ENCODE measurements at regions not wholly inside any gene's neighbourhood (a gene's known extent, or its start where the extent isn't known, plus 50 kb on each side); places are given as distances from the start of the nearest gene placed in this dataset.

DNA sequence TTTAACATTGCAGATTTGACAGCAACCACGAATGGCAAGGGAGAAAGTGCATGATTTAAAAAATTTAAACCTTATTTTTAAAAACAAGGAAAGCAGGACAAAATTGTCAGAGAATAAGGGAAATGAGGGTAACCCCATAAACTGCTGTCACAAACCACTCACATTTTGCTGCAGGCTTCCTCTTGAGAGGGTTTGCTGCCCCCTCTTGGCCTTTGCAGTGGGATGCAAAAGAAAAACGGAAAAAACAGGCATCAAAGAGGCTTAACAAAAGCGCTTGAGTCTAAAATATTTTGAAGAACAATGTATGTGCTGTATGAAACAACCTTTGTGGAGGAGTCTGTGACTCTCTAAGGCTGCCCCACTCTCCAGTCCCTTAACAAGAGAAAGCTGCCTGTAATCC, 91.6 kb downstream of the TMX3 start:
- DNase-seq, result peak; percentile 70

DNA sequence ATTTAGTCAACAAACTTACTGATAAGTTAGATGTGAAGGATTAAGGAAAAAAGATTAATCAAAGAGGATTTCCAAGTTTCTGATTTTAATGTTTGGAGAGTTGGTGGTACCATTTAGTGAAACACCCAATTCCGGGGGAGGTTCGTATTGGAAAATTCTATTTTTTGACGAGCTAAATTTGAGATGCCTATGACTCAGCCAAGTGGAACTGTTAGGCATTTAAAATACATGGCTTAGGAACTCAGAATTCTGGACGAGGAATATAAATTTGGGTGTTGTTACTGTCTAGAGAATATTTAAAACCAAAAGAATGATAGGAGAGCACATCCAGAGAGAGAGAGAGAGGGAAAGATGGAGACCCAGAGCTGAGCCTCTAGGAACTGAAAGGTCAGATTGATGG, 103.6 kb downstream of the TMX3 start:
- no peak for DNase-seq

DNA sequence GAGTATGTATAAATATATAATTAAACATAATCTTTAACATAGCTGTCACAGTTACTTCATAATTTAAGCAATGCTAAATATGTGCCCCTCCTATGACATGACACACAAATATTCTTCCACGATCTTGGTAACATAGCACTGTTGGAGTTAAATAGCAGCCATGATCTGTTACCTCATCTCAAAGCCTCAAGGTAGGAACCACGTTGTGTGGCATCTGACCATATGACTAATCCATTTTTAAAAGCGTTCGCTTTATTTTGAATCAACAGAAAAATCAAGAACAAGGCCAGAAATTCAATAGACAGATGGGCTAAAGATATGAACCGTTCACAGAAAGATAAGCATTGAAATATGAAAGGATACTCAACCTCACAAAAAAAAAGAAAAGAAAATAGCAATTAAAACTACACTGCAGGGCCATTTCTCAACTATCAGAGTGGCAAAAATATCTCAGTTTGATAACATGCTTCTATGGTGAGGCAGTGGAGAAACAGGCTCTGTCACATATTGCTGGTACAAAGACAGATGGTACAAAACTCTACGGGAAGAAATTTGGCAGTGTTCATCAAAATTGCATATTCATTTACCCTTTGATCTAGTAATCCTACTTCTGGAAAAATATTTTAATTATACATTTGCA, 105.9 kb downstream of the TMX3 start:
- no peak for DNase-seq

DNA sequence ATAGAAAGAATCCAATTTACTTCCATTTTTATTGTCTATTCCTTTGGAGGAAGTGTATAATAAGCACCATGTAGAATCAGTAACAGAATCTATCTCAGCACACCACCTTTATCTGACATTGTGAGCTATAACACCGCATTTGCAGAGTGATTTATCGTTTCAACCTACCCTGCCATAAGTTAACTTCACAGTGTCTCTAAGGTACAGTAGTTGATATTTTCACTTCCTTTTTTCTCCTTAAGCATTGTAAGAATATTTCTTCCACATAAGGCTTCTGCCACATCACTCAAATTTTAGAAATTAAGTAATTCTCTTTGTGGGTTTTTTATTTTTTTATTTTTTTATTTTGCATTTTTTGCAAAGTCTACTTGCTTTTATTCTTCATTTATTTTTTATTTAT, 107.1 kb downstream of the TMX3 start:
- DNase-seq, result no peak

DNA sequence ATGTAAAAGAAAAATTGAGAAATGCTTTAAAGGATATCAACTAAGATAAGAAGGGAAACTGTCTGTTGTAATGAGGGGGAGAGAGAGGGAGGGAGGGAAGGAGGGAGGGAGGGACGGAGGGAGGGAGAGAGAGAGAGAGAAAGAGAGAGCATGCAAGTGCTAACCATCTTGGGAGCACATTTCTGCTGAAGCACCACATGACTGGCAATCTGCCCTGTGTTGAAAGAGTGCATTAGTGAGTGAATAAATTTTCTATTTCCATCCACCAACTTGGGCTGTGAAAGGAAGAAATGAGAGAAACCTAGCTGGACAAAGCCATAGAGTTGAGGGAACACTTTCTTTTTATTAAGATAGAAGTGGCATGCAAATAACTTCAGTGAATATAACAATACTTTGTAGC, 110.7 kb downstream of the TMX3 start:
- DNase-seq, result no peak

DNA sequence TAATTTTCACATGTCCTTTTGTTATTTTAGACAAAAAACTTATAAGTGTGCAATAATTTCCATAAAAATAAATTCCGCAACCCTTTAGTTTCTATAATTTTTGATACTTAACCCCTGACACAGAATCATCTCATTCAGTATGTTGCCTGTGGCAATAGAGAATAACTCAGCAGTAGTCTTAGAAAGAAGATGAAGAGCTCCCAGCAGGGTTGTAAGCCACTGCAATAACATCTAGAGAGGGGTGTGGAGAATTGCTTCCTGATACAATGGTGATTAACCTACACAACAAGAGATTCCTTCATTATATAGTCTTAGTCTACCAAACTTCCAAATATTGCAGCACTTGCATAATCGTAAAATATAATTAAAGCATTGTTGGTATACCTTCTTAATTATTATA, 118.9 kb downstream of the TMX3 start:
- DNase-seq, result no peak

DNA sequence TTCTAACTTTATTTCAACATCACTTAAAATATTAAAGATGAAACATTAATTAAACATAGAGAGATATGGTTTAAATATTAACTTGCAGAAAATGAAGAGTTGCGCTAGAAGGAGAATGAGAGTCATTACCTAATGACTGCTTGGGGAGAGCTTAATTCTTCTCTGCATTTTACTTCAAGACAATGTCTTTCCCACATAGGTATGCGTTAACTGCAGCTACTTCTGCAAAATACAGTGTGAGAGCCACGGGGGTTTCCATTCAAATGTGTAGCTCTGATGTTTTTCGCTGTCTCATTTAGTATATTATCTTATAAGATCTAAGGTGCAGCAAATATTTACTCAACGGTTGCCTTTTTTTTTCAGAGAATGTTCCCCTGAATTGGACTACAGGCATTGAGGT, 126.7 kb downstream of the TMX3 start:
- no peak for DNase-seq

DNA sequence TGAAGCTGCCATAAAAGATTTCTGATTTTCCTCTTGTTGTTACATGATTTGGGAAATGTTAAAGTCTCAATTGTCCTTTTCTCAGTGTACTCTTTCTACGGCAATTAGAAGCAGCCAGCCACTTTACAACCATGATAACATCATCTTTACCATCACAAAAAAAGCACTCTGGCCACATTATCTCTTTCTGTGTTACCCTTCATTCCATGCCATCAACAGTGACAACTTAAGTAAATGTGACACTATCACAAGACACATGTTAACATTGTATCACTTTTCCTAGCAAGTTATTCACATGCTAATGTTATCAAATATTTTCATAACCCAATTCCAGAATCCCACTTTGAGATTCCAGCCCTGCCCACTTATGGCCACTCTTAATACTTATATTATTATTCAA, 131.2 kb downstream of the TMX3 start:
- no peak for DNase-seq

DNA sequence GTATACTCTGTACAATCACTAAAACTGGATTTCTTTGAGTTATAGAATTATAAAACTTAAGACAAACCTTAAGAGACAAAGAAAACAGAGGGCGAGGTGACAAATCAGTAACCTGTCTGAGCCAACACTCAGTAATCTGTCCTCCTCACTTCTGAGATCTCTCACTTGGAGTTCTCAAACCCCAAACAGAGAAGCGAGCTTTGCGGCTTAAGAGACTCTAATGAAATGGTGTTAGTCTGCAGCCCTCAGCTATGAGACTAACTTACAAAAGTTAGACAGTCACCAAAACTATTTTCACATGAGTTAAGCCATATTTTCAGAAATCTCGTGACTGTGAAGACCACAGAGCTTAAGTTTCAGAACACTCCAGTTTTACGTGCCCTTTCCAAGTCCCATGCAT, 140.6 kb downstream of the TMX3 start:
- DNase-seq, result no peak

DNA sequence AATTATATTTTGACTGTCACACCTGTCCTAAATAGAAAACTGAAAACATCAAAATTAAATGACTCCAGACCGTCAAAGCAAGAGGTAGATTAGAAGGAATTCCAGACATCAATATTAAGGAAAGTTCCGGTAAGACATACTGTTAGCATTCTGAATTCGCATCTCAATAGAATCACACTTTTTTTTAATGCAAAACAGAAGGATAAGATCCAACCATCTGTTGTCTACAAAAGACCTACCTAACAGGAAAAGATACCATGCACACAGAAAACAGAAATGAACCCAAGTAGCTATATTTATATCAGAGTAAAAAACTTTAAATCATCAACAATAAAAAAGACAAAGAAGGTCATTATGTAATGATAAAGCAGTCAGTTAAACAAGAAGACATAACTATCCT, 145.0 kb downstream of the TMX3 start:
- DNase-seq, result no peak

DNA sequence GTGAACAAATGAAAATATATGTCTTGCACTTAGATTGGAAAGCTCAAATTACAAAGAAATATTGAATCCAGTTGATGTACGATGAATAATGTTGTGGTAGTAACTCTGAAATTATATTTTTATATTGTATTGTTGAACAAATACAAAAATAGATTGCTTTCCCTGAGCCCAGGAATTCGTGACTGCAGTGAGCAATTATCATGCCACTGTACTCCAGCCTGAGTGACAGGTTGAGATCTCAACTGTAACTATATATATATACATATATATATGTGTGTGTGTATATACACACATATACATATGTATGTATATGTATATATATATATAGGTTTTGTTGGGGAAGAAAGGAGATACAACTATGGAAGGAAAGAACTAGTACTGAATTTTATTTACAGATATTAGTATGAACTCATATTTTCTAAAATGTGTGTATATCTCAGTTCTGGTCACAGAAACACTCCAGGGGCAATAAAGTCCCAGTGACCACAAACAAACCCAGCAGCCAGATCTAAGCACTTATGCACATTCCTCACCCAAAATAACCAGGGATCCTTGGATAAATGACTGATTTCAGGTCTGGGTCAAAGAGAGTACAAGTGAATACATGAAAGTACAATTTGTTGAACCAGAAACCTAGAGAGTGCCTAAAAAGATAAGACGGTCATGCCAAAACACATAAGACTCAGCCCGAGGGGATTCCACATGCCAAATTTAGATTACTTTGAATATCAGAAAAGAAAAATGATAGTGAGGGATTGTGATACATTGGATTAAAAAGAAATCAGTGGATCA, 146.3 kb downstream of the TMX3 start:
- no peak for DNase-seq

DNA sequence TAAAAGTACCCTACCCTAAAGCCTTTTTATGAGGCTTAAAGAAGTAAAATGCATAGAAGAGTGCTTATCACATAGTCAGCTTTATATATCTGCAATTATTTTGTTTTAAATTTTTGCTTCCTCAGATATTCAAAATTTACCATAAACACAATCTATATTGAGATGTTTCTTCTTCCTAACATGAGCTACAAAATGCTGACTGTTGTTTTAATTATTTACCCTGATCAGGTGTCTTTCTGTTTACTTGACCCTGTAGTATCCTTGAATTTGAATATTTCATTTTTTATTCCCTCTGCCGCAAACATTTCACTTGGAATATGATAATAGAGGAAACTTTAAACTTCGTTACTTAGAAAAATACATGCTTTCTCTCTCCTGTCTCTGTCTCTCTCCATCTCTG, 147.9 kb downstream of the TMX3 start:
- no peak for DNase-seq

DNA sequence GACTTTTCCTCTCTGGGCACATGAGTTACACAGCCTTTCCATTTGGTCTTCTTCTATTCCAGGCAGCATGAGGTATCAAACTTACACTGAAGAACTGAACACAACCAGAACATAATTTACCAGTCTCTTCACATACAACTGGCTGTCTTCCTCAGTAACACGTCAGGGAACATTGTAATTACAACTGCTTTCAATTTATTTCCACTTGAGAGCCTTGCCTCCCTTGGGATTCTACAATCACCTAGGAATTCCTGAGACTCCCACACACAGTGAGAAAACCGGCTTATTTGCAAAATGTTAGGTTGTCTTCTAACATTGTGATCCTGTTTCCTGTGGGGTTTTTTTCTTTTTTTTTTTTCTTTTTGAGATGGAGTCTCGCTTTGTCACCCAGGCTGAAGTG, 149.9 kb downstream of the TMX3 start:
- DNase-seq, result peak; percentile 51

DNA sequence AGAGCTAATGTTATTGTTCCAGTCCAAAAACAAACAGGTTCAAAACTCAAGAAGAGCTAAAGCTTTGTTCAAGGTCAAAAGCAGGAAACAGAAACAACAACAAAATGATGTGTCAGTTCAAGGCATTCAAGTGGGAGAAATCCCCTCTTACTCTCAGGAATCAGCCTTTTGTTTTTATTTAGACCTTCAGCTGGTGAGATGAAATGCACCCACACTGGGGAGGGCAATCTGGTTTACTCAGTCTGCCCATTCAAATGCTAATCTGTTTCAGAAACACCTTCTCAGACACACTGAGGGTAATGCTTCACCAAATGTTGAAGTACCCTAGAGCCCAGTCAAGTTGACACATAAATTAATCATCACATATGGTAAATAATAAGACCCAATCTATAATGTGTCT, 150.6 kb downstream of the TMX3 start:
- peak; percentile 83 for DNase-seq

DNA sequence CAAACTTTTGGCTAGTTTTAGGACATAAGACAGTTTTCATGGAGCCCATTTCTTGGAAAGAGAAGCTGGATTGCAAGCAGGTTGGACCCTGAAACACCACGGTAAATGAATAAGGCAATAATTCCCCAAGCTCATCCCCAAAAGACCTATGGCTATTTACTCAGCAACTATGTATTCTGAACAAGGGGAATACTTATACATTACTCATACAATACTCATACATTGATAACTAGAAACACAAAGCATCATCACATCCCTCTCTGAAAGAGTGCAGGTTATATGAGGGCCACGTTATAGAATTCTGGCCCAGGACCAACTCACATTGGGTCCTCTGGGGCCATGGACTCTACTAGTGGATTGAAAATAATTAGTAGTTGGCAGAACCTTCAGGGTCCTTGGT, 154.8 kb downstream of the TMX3 start:
- no peak for DNase-seq

DNA sequence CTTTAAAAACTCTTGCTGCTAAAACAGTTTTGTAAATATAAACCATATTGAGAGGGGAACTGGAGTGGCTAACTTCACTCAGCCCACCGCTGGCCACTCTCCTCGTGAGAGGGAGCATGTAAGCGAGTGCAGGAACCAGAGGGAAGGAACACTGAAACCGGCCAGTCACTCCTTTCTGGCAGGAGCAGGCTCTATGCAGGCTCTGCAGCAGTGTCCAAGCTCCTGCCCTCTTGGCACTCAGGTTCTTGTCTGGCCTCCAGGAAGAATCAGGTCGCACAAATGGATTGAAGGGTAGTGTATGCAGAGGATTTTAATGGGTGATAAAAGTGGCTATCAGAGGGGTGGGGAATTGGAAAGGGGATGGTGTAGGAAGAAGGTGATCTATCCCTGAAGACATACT, 157.7 kb downstream of the TMX3 start:
- DNase-seq, result no peak

DNA sequence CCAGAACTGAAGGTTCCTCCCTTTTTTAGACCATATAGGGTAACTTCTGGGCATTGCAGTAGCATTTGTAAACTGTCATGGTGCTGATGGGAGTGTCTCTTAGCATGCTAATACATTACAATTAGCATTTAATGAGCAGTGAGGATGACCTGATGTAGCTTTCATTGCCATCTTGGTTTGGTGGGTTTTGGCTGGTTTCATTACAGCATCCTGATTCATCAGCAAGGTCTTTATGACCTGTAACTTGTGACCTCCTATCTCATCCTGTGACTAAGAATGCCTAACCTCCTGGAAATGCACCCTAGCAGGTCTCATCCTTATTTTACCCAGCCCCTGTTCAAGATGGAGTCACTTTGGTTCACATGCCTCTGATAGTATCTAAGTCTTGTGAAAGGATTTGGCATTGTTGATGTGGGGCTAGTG, 159.0 kb downstream of the TMX3 start:
- no peak for DNase-seq

DNA sequence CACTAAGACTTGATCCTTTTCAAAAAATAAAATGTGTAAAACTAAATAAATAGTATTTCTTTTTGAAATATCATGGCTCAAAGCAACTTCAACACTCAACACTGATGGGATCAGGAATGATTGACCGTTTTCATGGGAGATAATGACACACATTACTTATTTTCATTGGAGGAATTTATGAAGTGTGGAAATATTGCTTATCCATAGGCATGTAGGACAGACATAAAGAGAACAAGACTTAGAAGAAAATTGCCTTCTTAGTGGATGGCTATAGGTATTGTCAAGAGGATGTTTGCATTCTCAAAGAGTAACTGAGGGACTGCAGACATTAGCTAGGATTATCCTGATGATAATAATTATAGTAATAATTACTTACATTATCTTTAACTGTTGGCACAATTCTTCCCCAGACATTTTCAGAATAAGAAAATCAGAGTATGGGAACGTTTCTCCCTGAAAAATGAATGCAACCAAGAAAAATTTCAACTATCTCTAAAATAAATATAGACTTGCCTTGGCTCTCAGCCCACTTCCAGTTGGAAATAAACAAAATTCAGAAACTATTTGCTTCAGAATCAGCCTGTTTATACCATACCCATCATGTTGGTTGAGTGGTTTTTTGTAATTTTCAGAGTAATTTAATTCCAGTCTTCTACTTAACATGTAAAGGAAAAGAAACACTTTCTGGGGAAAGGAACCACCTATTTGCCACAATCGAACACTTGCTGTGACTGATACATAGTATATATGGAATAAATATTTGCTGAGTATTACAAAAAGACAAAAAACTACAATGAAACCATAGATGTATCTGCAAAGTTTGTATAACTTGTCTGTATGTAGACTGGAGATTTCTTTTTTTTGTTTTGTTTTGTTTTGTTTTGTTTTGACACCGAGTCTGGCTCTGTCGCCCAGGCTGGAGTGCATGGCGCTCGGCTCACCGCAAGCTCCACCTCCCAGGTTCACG, 165.7 kb downstream of the TMX3 start:
- no peak for DNase-seq

DNA sequence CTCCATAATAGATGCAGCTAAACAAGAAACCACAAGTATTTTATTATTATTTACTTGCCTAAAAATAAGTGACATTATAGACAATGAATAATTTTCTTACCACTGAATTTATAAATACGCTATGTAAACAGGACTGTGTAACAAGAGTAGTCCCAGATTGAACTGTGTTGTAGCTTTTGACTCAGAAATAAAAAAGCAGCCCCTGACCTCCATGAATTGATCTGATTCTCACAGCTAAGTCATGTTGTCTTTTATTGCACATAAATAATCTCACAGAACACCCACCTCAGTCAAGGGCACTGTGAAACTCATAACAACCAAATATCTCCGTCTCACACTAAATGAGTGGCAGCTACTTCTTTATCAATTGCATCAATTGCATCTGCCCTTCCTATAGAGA, 171.6 kb downstream of the TMX3 start:
- DNase-seq, result no peak

DNA sequence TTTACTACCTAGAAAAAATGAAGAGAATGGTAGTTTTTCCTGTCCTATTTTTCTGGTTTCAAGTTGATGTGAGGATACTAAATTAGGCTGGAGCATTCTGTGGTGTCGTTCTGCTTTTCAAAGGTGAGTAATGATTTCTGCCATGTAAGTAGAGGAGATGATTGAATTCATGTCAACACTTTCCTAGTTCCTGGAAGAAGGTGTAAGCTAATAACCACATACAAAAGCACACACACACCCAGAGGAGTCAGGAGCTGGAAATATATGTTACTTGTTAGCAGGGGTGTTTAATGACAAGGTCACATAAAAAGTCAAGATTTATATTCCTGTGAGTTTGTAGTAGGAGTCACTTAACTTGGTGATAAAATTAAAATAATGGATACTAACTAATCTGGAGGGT, 172.1 kb downstream of the TMX3 start:
- DNase-seq, result no peak

DNA sequence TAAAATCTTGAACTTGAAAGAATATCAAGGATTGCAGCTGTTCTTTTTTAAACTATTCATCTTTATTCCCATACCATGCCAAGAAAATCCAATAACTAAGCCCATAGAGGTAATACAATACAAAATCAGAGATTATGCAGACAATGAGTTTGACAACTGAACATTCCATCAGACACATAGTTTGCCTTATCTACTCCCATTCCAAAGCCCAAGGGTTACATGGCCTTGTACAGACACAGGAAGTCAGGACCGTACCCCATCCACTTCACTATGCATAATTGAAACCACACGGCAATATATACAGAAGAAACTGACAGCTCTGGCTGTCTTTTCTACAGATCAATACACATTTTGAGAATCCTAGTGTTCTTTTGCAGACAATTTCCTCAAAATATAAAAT, 181.3 kb downstream of the TMX3 start:
- DNase-seq, result no peak

DNA sequence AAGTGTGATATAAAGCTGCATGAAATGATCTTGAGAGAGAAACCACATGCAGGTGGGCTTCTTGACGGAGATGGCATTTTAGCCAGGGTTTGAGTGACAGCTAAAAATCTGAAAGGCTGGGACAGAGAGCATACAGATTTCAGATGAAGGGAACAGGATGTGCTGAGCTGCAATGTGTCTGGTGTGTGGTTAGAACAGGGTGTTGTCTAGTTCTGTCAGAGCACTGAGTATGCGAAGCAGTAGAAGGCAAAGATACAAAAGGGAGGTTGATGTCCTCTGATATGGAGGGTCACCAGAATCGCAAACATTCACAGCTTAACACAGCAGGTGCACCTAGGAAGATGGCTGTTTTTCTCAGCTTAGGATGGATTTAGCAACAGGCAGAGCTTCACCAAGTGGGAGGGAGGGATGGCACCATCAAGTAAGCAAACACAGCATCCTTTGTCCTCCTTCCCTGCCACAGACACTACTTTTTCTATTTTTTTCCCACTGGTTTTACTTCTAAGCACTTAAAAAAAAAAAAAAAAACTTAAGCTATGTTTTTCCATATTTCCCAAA, 182.5 kb downstream of the TMX3 start:
- DNase-seq, result no peak

DNA sequence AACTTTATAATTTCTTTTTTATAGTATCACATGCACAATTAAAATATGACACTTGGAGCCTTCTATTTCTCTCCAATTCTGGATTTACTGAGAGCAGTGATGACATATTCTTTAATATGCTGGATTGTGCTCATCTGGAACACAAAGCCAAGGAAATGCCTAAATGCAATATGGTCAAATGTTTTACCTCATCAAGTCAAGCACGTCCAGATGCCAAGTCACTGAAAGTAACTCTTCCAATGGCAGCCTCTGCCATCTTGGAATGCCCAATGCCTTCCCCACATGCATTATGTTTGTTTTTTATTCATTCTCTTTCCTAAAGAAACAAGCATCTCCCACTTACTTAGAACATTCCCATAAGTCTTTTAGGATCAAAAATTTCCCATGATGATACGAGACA, 189.8 kb downstream of the TMX3 start:
- no peak for DNase-seq
